Neural crest cell (in vitro differentiated cells): ENCODE measurements at regions not wholly inside any gene's neighbourhood (a gene's known extent, or its start where the extent isn't known, plus 50 kb on each side); places are given as distances from the start of the nearest gene placed in this dataset.

Experiments used
- DNase-seq: peaks from one replicate; pipeline ENCODE4 v3.0.0; 2021; ENCODE audit warnings: low read depth, mixed read lengths, low spot score
- H3K27ac Mint-ChIP-seq: one replicate; pipeline ENCODE4 v1.8.0; 2021; ENCODE audit warnings: mild to moderate bottlenecking, mixed read lengths; ENCODE audit not compliant: unreplicated experiment
- H3K27me3 Mint-ChIP-seq: 2 replicates; pipeline ENCODE4 v1.8.0; 2021; ENCODE audit warnings: low read depth, mild to moderate bottlenecking, mixed read lengths
- H3K36me3 Mint-ChIP-seq: 2 replicates; pipeline ENCODE4 v1.8.0; 2021; ENCODE audit warnings: low read depth, mild to moderate bottlenecking, mixed read lengths
- H3K4me1 Mint-ChIP-seq: 2 replicates; pipeline ENCODE4 v1.8.0; 2021; ENCODE audit warnings: mixed read lengths
- H3K4me3 Mint-ChIP-seq: one replicate; pipeline ENCODE4 v1.8.0; 2021; ENCODE audit warnings: mild to moderate bottlenecking, mixed read lengths
- H3K9me3 Mint-ChIP-seq: 2 replicates; pipeline ENCODE4 v1.8.0; 2021; ENCODE audit warnings: mixed read lengths
- CTCF ChIP-seq: fragments of 200-600 bp; sonication (generic); conservative IDR thresholded peaks from 2 replicates; pipeline ENCODE4 v1.5.0; 2021; ENCODE audit warnings: antibody characterized with exemption, mild to moderate bottlenecking

DNA sequence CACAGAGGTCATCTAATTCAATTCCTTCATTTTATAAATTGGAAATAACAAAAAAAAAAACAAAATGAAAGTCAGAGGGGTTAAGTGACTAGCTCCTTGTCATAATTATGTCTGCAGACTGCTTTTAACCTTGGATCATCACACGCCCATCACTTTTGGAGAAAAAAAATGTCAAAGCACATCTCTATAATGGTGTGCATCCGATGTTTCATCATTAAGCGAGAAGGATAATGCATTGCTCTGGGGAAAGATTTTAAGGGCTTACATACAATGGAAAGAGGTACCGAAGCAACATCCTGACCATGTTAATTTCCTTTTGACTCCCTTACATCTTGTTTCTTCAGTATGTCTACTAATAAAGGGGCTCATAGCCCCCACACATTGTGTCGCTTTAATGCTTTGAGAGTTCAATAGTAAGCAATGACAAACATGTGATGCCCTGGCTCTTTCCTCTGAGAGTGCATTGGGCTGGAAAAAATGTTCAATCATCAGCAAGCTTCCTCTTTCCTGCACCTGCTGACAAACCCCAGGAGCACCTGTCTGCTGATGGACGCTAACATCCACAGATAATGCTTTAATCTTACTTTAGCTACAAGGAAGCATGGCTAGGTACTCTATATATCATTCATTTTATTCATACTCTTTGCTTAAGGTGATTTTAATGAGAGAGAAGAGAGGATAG is 242.2 kb downstream of the SMARCA2 start:
- TF ChIP-seq CTCF, result no peak
- Mint-ChIP-seq H3K9me3 (peaks cover 8% of the 10 kb centered on the region), H3K4me3 (no peak overlapping the region), H3K36me3 (peaks cover 3% of the 10 kb centered on the region), H3K27ac (no peak overlapping the region), H3K27me3 (no peaks in the 10 kb centered on the region), H3K4me1 (peaks cover 42% of the 10 kb centered on the region)
- no peak for DNase-seq

GRCh38 chr9:2260417-2261306 is 245.5 kb downstream of the SMARCA2 start:
- Mint-ChIP-seq H3K4me1 (peaks cover 44% of the 10 kb centered on the region), H3K27ac (peak overlapping the region; percentile 86), H3K9me3 (peaks cover 3% of the 10 kb centered on the region), H3K36me3 (no peaks in the 10 kb centered on the region), H3K4me3 (no peak overlapping the region), H3K27me3 (no peaks in the 10 kb centered on the region)
- TF ChIP-seq CTCF, result no peak
- DNase-seq, result no peak

GRCh38 chr9:2261421-2262103 is 246.4 kb downstream of the SMARCA2 start:
- no peaks in the 10 kb centered on the region for H3K27me3 Mint-ChIP-seq
- H3K27ac Mint-ChIP-seq, result no peak overlapping the region
- DNase-seq, result no peak
- H3K36me3 Mint-ChIP-seq, result no peaks in the 10 kb centered on the region
- no peak for TF ChIP-seq CTCF
- H3K4me3 Mint-ChIP-seq, result no peak overlapping the region
- peaks cover 44% of the 10 kb centered on the region for H3K4me1 Mint-ChIP-seq
- no peaks in the 10 kb centered on the region for H3K9me3 Mint-ChIP-seq

DNA sequence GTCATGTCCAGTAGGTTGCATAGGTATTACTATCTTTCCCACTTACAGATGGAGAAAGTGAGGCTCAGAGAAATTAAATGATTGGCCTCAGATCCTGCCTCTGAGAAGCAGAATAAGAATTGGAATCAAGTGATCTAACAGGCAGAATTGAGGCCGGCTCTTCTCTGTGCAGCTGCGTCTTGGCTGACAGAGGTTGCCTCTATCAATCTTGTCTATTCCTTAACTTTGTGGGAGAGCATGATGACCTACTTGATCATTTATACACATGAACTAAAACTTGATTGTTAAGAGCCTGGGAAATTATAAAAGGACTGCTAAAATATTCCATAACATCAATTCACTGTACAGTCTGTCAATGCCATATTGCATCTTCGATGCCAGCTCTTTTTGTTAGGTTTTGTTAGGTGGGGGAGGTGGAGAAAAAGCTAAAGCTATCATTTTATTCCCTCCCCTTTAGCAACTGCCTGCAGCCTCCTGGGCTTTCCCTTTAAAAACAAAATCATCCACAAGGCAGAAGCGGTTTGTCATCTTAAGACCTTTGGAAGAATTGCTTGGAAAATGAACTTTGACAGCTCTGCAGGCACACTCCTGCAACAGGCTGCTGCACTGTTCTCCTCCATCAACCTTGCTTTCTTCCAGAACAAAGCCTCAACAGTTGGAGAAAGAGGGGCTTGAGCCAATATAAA is 247.4 kb downstream of the SMARCA2 start:
- Mint-ChIP-seq H3K9me3 (no peaks in the 10 kb centered on the region), H3K27me3 (no peaks in the 10 kb centered on the region), H3K4me1 (peaks cover 36% of the 10 kb centered on the region), H3K4me3 (no peak overlapping the region), H3K27ac (peak overlapping the region; percentile 10), H3K36me3 (no peaks in the 10 kb centered on the region)
- DNase-seq, result no peak
- no peak for TF ChIP-seq CTCF

DNA sequence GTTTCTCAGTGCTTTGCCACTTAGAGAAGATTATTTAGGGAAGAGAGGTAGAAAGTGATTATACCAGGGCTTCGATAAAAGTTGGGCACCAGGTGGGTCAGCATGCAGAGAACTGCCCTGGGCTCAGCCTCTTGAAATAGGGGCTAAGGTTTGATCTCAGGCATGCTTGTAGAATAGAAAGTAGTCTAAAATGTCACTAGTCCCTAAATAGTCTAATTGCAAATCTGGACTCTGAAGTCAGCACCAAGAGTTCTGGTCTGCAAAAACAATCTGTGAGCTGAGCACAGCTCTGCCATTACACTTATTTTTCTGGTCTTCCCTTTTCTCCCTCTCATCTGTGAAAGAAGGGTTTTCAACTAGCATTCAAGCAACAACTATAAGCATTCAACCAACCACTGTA is 248.0 kb downstream of the SMARCA2 start:
- Mint-ChIP-seq H3K27ac (no peak overlapping the region), H3K4me1 (peaks cover 34% of the 10 kb centered on the region), H3K36me3 (no peaks in the 10 kb centered on the region), H3K4me3 (no peak overlapping the region), H3K27me3 (no peaks in the 10 kb centered on the region), H3K9me3 (no peaks in the 10 kb centered on the region)
- no peak for DNase-seq
- TF ChIP-seq CTCF, result no peak
